ENCODE measurements at regions not wholly inside any gene's neighbourhood (a gene's known extent, or its start where the extent isn't known, plus 50 kb on each side); places are given as distances from the start of the nearest gene placed in this dataset.

DNA sequence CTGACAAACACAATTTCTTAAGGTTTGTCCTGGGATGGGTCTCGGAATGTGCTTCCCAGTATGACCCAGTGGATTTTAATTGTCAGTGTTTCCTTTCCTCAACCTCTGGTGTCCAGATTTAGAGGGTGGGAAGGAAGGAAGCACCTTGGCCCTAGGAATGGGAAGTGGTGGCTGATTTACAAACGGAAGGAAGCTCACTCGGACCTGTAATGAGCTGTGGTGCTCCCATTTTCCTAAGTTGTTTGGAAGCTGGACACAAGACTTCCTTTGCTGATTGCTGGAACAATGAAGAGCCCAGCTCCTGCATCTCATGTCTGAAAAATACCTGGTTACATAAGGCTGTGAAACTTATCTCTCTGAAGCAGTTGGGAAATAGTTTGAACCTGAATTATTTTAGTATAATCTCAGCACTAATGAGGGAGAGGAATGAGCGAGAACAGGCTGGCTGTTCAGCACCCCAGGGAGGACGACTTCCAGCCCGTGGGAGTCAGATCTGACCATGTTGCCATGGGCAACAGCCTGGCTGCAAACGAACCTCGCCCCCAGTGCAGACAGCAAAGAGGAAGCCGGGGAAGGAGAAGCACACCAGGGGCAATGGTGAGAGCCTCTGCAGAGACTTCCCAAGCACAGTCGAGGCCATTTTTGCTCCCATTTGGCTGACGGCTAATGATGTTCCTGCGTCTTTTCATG is 74.4 kb upstream of the ASB18 start:
- H3K9me3 Mint-ChIP-seq (ENCODE audit: low read depth), result no peaks in the 10 kb centered on the region
- H3K36me3 Mint-ChIP-seq (ENCODE audit: insufficient read depth), result peaks cover 23% of the 10 kb centered on the region
- H3K27me3 Mint-ChIP-seq, result no peaks in the 10 kb centered on the region
- TF ChIP-seq, protein P1, sequence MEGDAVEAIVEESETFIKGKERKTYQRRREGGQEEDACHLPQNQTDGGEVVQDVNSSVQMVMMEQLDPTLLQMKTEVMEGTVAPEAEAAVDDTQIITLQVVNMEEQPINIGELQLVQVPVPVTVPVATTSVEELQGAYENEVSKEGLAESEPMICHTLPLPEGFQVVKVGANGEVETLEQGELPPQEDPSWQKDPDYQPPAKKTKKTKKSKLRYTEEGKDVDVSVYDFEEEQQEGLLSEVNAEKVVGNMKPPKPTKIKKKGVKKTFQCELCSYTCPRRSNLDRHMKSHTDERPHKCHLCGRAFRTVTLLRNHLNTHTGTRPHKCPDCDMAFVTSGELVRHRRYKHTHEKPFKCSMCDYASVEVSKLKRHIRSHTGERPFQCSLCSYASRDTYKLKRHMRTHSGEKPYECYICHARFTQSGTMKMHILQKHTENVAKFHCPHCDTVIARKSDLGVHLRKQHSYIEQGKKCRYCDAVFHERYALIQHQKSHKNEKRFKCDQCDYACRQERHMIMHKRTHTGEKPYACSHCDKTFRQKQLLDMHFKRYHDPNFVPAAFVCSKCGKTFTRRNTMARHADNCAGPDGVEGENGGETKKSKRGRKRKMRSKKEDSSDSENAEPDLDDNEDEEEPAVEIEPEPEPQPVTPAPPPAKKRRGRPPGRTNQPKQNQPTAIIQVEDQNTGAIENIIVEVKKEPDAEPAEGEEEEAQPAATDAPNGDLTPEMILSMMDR (IDR thresholded peaks at IDR 0.05; ENCODE audit: unreplicated experiment), result no peak
- no peak for DNase-seq (ENCODE audit: low spot score, unreplicated experiment)
- H3K27ac Mint-ChIP-seq, result no peak overlapping the region
- peaks cover 3% of the 10 kb centered on the region for H3K4me1 Mint-ChIP-seq (ENCODE audit: low read depth)
- no peak overlapping the region for H3K4me3 Mint-ChIP-seq (ENCODE audit: low read depth)

DNA sequence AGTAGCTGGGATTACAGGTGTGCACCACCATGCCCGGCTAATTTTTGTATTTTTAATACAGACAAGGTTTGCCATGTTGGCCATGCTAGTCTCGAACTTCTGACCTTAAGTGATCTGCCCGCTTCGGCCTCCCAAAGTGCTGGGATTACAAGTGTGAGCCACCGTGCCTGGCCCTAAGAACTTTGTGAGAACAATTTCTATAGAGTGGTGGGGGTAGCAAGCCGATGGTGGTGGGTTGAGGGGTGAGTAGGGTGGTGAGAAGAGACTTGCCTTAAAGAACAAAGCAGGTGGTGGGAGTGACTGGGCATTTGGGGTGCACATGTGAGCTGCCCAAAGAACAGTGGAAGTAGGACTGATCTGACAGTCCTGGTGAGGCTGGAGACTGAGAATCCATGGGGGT is 76.0 kb upstream of the ASB18 start:
- H3K27ac Mint-ChIP-seq, result no peak overlapping the region
- H3K36me3 Mint-ChIP-seq (ENCODE audit: insufficient read depth), result peaks cover 15% of the 10 kb centered on the region
- DNase-seq (ENCODE audit: low spot score, unreplicated experiment), result no peak
- H3K4me3 Mint-ChIP-seq (ENCODE audit: low read depth), result no peak overlapping the region
- TF ChIP-seq, protein P1 (IDR thresholded peaks at IDR 0.05; ENCODE audit: unreplicated experiment), result no peak
- no peaks in the 10 kb centered on the region for H3K9me3 Mint-ChIP-seq (ENCODE audit: low read depth)
- H3K27me3 Mint-ChIP-seq, result no peaks in the 10 kb centered on the region
- H3K4me1 Mint-ChIP-seq (ENCODE audit: low read depth), result peaks cover 3% of the 10 kb centered on the region

DNA sequence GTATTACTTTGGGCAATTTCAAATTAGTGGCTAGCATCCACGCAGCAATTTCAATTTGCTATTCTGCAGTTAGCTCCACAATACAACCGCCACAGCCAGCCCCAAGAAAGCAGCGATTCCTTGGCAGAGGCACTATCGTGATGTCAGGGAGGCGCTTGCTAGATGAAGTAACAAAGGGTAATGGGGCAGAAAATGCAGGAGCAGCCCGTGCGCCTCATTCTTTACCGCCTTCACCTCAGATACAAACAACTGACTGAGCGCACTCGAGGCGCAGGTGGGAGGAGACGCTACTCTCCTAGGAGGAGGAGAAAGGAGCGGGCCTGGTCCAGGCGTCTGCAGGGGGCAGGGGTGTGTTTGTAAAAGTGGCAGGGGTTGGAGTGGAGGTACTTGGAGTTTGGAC is 76.9 kb upstream of the ASB18 start:
- TF ChIP-seq, protein P1 (IDR thresholded peaks at IDR 0.05; ENCODE audit: unreplicated experiment), result no peak
- Mint-ChIP-seq H3K27me3 (no peaks in the 10 kb centered on the region), H3K9me3 (ENCODE audit: low read depth) (no peaks in the 10 kb centered on the region), H3K4me1 (ENCODE audit: low read depth) (peaks cover 3% of the 10 kb centered on the region), H3K4me3 (ENCODE audit: low read depth) (no peak overlapping the region), H3K27ac (no peak overlapping the region), H3K36me3 (ENCODE audit: insufficient read depth) (peaks cover 15% of the 10 kb centered on the region)
- no peak for DNase-seq (ENCODE audit: low spot score, unreplicated experiment)

DNA sequence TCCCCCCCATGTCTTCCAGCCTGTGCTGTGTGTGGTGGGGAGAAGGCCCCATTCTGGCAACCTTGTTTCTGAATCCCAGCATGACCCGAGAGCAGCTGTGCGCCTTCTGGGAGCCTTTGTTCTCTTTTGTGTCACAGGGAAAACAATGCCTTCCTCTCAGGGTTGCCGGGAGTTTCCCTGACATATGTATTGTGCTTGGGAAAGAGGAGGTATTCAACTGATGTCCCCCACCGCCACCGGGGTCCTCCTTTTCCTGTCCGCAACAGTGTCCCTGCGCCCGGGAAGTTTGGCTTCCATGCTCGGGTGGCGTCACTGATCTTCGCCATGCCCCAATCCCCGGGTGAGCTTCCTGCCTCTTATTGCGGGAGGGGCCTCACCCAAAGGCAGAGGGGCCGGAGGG is 77.5 kb upstream of the ASB18 start:
- no peaks in the 10 kb centered on the region for H3K27me3 Mint-ChIP-seq
- TF ChIP-seq, protein P1 (IDR thresholded peaks at IDR 0.05; ENCODE audit: unreplicated experiment), result no peak
- no peaks in the 10 kb centered on the region for H3K9me3 Mint-ChIP-seq (ENCODE audit: low read depth)
- H3K36me3 Mint-ChIP-seq (ENCODE audit: insufficient read depth), result peaks cover 15% of the 10 kb centered on the region
- H3K27ac Mint-ChIP-seq, result no peak overlapping the region
- no peak overlapping the region for H3K4me3 Mint-ChIP-seq (ENCODE audit: low read depth)
- H3K4me1 Mint-ChIP-seq (ENCODE audit: low read depth), result peaks cover 3% of the 10 kb centered on the region
- DNase-seq (ENCODE audit: low spot score, unreplicated experiment), result no peak

DNA sequence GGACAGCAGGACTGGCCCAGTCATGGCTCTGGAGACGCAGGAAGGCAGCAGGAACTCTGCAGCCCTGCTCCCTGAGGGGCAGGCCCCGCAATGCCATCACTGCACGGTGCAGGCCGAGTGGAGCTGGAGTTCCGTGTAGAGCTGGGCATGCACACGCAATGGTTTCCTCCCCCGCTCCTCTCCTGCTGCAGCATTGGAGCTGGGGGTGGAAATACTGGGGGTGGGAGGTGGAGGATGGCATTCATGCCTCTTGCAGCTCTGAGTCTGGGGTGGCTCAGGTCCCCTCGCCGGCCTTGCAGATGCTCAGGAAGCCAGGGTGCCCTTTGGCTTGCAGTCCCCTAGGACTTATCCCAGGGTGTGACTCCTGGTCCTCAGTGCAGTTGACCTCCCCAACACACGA is 78.3 kb upstream of the ASB18 start:
- Mint-ChIP-seq H3K4me3 (ENCODE audit: low read depth) (no peak overlapping the region), H3K27me3 (no peaks in the 10 kb centered on the region), H3K4me1 (ENCODE audit: low read depth) (peaks cover 3% of the 10 kb centered on the region), H3K36me3 (ENCODE audit: insufficient read depth) (peaks cover 12% of the 10 kb centered on the region), H3K27ac (no peak overlapping the region), H3K9me3 (ENCODE audit: low read depth) (no peaks in the 10 kb centered on the region)
- TF ChIP-seq, protein P1 (IDR thresholded peaks at IDR 0.05; ENCODE audit: unreplicated experiment), result no peak
- no peak for DNase-seq (ENCODE audit: low spot score, unreplicated experiment)
